ENCODE measurements at regions not wholly inside any gene's neighbourhood (a gene's known extent, or its start where the extent isn't known, plus 50 kb on each side); places are given as distances from the start of the nearest gene placed in this dataset.

GRCh38 chr1:177710696-177711620 is 258.9 kb downstream of the SEC16B start:
- H3K27ac ChIP-seq (ENCODE audit: low read length), result no peak overlapping the region
- no peak for DNase-seq (ENCODE audit: low read depth, low spot score)
- H3K4me3 ChIP-seq (ENCODE audit: low read depth in 2 of 2, low read length in 2 of 2), result no peak overlapping the region
- no peaks in the 10 kb centered on the region for H3K36me3 ChIP-seq (ENCODE audit: control insufficient read depth, insufficient read depth, low read length)
- in situ Hi-C loops (cut with HindIII; ENCODE audit: low pct_unique_long_range_greater_than_20kb, low sequenced_read_pairs) (no loop called here), intact Hi-C loops (cut with micrococcal nuclease; ENCODE audit: unreplicated experiment) (no loop called here)
- H3K9me3 ChIP-seq (ENCODE audit: control insufficient read depth, insufficient read depth, low read depth, low read length), result no peaks in the 10 kb centered on the region
- TF ChIP-seq REST (IDR thresholded peaks at IDR 0.05; ENCODE audit: insufficient read depth in 1 of 2, low read depth in 2 of 2, low read length in 1 of 2) (no peak), TCF7L2 (IDR thresholded peaks at IDR 0.05; ENCODE audit: low read depth, low read length) (no peak), CTCF (IDR thresholded peaks at IDR 0.05) (no peak), POLR2AphosphoS5 (IDR thresholded peaks at IDR 0.05; ENCODE audit: low read depth, low read length) (no peak), SIN3A (IDR thresholded peaks at IDR 0.05; ENCODE audit: borderline replicate concordance, insufficient read depth, low read depth, low read length) (no peak)
- ChIA-PET POLR2A (no interaction called here), CTCF (no interaction called here)
- no peak for ATAC-seq
- BruUV-seq (replicated peaks), result no TSS peak
- no peaks in the 10 kb centered on the region for H3K27me3 ChIP-seq (ENCODE audit: control insufficient read depth, insufficient read depth, low read length)
- no peaks in the 10 kb centered on the region for H3K4me1 ChIP-seq (ENCODE audit: control insufficient read depth, insufficient read depth, low read length)

- no peaks in the 10 kb centered on the region; the same call in 1 of the 2 replicates for H3K27me3 ChIP-seq (ENCODE audit: control insufficient read depth, insufficient read depth, low read length)
- ATAC-seq (no peak), DNase-seq (ENCODE audit: low read depth, low spot score) (no peak)
- TF ChIP-seq TCF7L2 (IDR thresholded peaks at IDR 0.05; ENCODE audit: low read depth, low read length) (no peak), SIN3A (IDR thresholded peaks at IDR 0.05; ENCODE audit: borderline replicate concordance, insufficient read depth, low read depth, low read length) (no peak), POLR2AphosphoS5 (IDR thresholded peaks at IDR 0.05; ENCODE audit: low read depth, low read length) (no peak), CTCF (IDR thresholded peaks at IDR 0.05) (no peak), REST (IDR thresholded peaks at IDR 0.05; ENCODE audit: insufficient read depth in 1 of 2, low read depth in 2 of 2, low read length in 1 of 2) (no peak)
- no peaks in the 10 kb centered on the region for H3K36me3 ChIP-seq (ENCODE audit: control insufficient read depth, insufficient read depth, low read length)
- ChIA-PET POLR2A (no interaction called here), CTCF (no interaction called here)
- H3K4me3 ChIP-seq (ENCODE audit: low read depth in 2 of 2, low read length in 2 of 2), result no peak overlapping the region
- in situ Hi-C loops (cut with HindIII; ENCODE audit: low pct_unique_long_range_greater_than_20kb, low sequenced_read_pairs), result no loop called here
- H3K4me1 ChIP-seq (ENCODE audit: control insufficient read depth, insufficient read depth, low read length), result no peaks in the 10 kb centered on the region
- intact Hi-C loops (cut with micrococcal nuclease; ENCODE audit: unreplicated experiment), result no loop called here
- no TSS peak for BruUV-seq (replicated peaks)
- no peaks in the 10 kb centered on the region for H3K9me3 ChIP-seq (ENCODE audit: control insufficient read depth, insufficient read depth, low read depth, low read length)
- H3K27ac ChIP-seq (ENCODE audit: low read length), result no peak overlapping the region
Measured at GRCh38 chr1:177708406-177708805, 261.5 kb downstream of the SEC16B start.

Data from Panc1 (cell line).